H1 (cell line): ENCODE measurements at regions not wholly inside any gene's neighbourhood (a gene's known extent, or its start where the extent isn't known, plus 50 kb on each side); places are given as distances from the start of the nearest gene placed in this dataset.
"Not testable (repeated sequence)": the region's sequence is repeated elsewhere in the genome, so short reads cannot be mapped to it uniquely, and the experiment has no call there.

ENCODE experiments used
- CTCF ChIA-PET: fragments of 300-600 bp; sonication (Branson Sonifier 250); formaldehyde crosslinking; loops from one replicate; lab custom pipeline; 2021; ENCODE audit not compliant: partially characterized antibody; lab: Charles Lee
- POLR2A ChIA-PET: fragments of 300-600 bp; sonication (Branson Sonifier 250); formaldehyde crosslinking; loops from one replicate; lab custom pipeline; 2021; ENCODE audit warnings: inconsistent platforms; ENCODE audit not compliant: partially characterized antibody; lab: Charles Lee
- DNase-seq, 2 experiments: peaks; one replicate each; pipeline versions ENCODE4 v3.0.0 to v3.0.0-alpha.2; 2010 to 2022; ENCODE audit warnings: low spot score in 2 of 2, low read depth in 1 of 2, mixed read lengths in 1 of 2
- FAIRE-seq: peaks from 2 replicates; lab custom pipeline; 2011; peaks lifted over from hg19 to GRCh38; lab: Jason Lieb, UNC
- H2AFZ ChIP-seq: 2 replicates; pipeline ENCODE4 v1.8.1; 2012; ENCODE audit warnings: low read length, inconsistent platforms
- H2AK5ac ChIP-seq: 2 replicates; pipeline ENCODE4 v1.6.1; 2013; ENCODE audit warnings: low read depth, low read length
- H2BK120ac ChIP-seq: replicated peaks from 2 replicates; pipeline ENCODE3; 2013; ENCODE audit warnings: low read depth, low read length, inconsistent platforms
- H2BK12ac ChIP-seq: 2 replicates; pipeline ENCODE4 v1.6.1; 2013; ENCODE audit warnings: low read depth, low read length
- H2BK15ac ChIP-seq: 2 replicates; pipeline ENCODE4 v1.6.1; 2013; ENCODE audit warnings: low read length
- H2BK20ac ChIP-seq: 2 replicates; pipeline ENCODE4 v1.6.1; 2013; ENCODE audit warnings: low read length
- H2BK5ac ChIP-seq: 2 replicates; pipeline ENCODE4 v1.6.1; 2013; ENCODE audit warnings: low read depth, low read length
- H3K14ac ChIP-seq: 2 replicates; pipeline ENCODE4 v1.6.1; 2013; ENCODE audit warnings: inconsistent platforms; ENCODE audit not compliant: insufficient read length
- H3K18ac ChIP-seq: 2 replicates; pipeline ENCODE4 v1.6.1; 2013; ENCODE audit warnings: low read length; ENCODE audit errors: extremely low read depth
- H3K23ac ChIP-seq: 2 replicates; pipeline ENCODE4 v1.6.1; 2013; ENCODE audit warnings: inconsistent platforms; ENCODE audit not compliant: insufficient read length
- H3K23me2 ChIP-seq: 2 replicates; pipeline ENCODE4 v1.6.1; 2013; ENCODE audit warnings: low read depth, low read length
- H3K27ac ChIP-seq: 2 replicates; pipeline ENCODE4 v1.6.1; 2011; ENCODE audit warnings: low read depth, low read length, inconsistent platforms
- H3K27me3 ChIP-seq, 4 experiments: replicated peaks in 1 of 4; 1 replicate in 1 of 4; 2 replicates in 3 of 4; pipeline versions ENCODE4 v1.6.1 to v1.8.1; 2011 to 2013; ENCODE audit warnings: low read length in 3 of 4, mild to moderate bottlenecking in 3 of 4, inconsistent platforms in 2 of 4, mixed read lengths in 2 of 4, moderate library complexity in 1 of 4; ENCODE audit not compliant: control insufficient read depth in 3 of 4, insufficient read depth in 3 of 4; ENCODE audit errors: extremely low read depth in 1 of 4
- H3K36me3 ChIP-seq, 4 experiments: 2 replicates each; pipeline versions ENCODE4 v1.6.1 to v1.8.1; 2011 to 2013; ENCODE audit warnings: mild to moderate bottlenecking in 4 of 4, low read length in 3 of 4, moderate library complexity in 2 of 4, control low read depth in 1 of 4, inconsistent platforms in 1 of 4; ENCODE audit not compliant: insufficient read depth in 4 of 4, control insufficient read depth in 2 of 4
- H3K4ac ChIP-seq: replicated peaks from 2 replicates; pipeline ENCODE3; 2013; ENCODE audit warnings: low read length, low read depth, mixed read lengths, inconsistent platforms; ENCODE audit not compliant: insufficient read length
- H3K4me1 ChIP-seq, 4 experiments: replicated peaks in 1 of 4; 1 replicate in 1 of 4; 2 replicates in 3 of 4; pipeline versions ENCODE4 v1.6.1 to v1.8.1; 2011 to 2013; ENCODE audit warnings: low read length in 3 of 4, inconsistent platforms in 2 of 4, mixed read lengths in 1 of 4; ENCODE audit not compliant: insufficient read depth in 4 of 4, control insufficient read depth in 3 of 4
- H3K4me2 ChIP-seq, 2 experiments: 2 replicates each; pipeline versions ENCODE4 v1.6.1 to v1.8.1; 2011 to 2013; ENCODE audit warnings: low read depth in 2 of 2, low read length in 2 of 2, control low read depth in 1 of 2, inconsistent platforms in 1 of 2, mild to moderate bottlenecking in 1 of 2; ENCODE audit not compliant: insufficient read depth in 1 of 2
- H3K4me3 ChIP-seq, 4 experiments: fragments of 200-600, 300-600 bp in 1 of 4; sonication (generic), shearing (Covaris generic), sonication (Bioruptor Twin) in 1 of 4; 2 replicates each; pipeline versions ENCODE4 v1.5.1 to v1.8.1; 2011 to 2016; ENCODE audit warnings: low read length in 4 of 4, low read depth in 3 of 4, control low read depth in 2 of 4, inconsistent platforms in 2 of 4, mild to moderate bottlenecking in 2 of 4, mixed read lengths in 1 of 4, moderate library complexity in 1 of 4; ENCODE audit not compliant: insufficient read depth in 2 of 4; ENCODE audit errors: extremely low read depth in 1 of 4
- H3K56ac ChIP-seq: replicated peaks from 2 replicates; pipeline ENCODE3; 2013; ENCODE audit warnings: low read depth, mild to moderate bottlenecking, mixed read lengths, low read length, inconsistent platforms; ENCODE audit not compliant: insufficient read length
- H3K79me1 ChIP-seq: 2 replicates; pipeline ENCODE4 v1.6.1; 2013; ENCODE audit warnings: low read depth, low read length, control low read depth
- H3K79me2 ChIP-seq, 2 experiments: 2 replicates each; pipeline versions ENCODE4 v1.6.1 to v1.8.1; 2012 to 2013; ENCODE audit warnings: low read length in 2 of 2, mild to moderate bottlenecking in 2 of 2, inconsistent platforms in 1 of 2; ENCODE audit not compliant: insufficient read depth in 2 of 2, control insufficient read depth in 1 of 2
- H3K9ac ChIP-seq, 4 experiments: replicated peaks in 1 of 4; 1 replicate in 1 of 4; 2 replicates in 3 of 4; pipeline versions ENCODE4 v1.6.1 to v1.8.1; 2011 to 2013; ENCODE audit warnings: low read depth in 3 of 4, low read length in 3 of 4, control low read depth in 2 of 4, mild to moderate bottlenecking in 2 of 4, moderate library complexity in 2 of 4, inconsistent platforms in 1 of 4; ENCODE audit errors: extremely low read depth in 1 of 4
- H3K9me3 ChIP-seq, 2 experiments: 2 replicates each; pipeline versions ENCODE4 v1.6.1 to v1.8.1; 2012 to 2013; ENCODE audit warnings: mild to moderate bottlenecking in 2 of 2, moderate library complexity in 2 of 2, control low read depth in 1 of 2, inconsistent platforms in 1 of 2, low read depth in 1 of 2, low read length in 1 of 2, mixed read lengths in 1 of 2; ENCODE audit not compliant: insufficient read depth in 2 of 2
- H4K20me1 ChIP-seq, 2 experiments: replicated peaks in 1 of 2; 2 replicates each; pipeline versions ENCODE3 to v1.8.1; 2011 to 2013; ENCODE audit warnings: inconsistent platforms in 2 of 2, low read length in 2 of 2, mild to moderate bottlenecking in 1 of 2; ENCODE audit not compliant: insufficient read depth in 2 of 2, control insufficient read depth in 1 of 2
- H4K5ac ChIP-seq: 2 replicates; pipeline ENCODE4 v1.6.1; 2013; ENCODE audit warnings: low read length, low read depth, mixed read lengths, inconsistent platforms; ENCODE audit not compliant: insufficient read length
- H4K8ac ChIP-seq: 2 replicates; pipeline ENCODE4 v1.8.0; 2013; ENCODE audit warnings: mild to moderate bottlenecking, moderate library complexity, low read length, inconsistent platforms; ENCODE audit not compliant: insufficient read depth; ENCODE audit errors: extremely low read depth
- H4K91ac ChIP-seq: replicated peaks from 2 replicates; pipeline ENCODE3; 2013; ENCODE audit warnings: low read length, mixed read lengths, inconsistent platforms; ENCODE audit not compliant: insufficient read length
- WGBS, 2 experiments: shearing (Covaris generic) in 1 of 2; methylation state at CpG; one replicate each; pipeline versions ENCODE4 v1.1.6 to v1.1.7; 2013 to 2015; ENCODE audit warnings: low lambda C conversion rate in 2 of 2, mixed read lengths in 2 of 2, inconsistent platforms in 1 of 2, low coverage in 1 of 2, missing lambda C conversion rate in 1 of 2; ENCODE audit not compliant: insufficient replicate concordance in 2 of 2, insufficient coverage in 1 of 2, insufficient read length in 1 of 2; ENCODE audit errors: extremely low coverage in 1 of 2, missing lambda C conversion rate in 1 of 2; 5-methylcytosine and 5-hydroxymethylcytosine counted together

DNA sequence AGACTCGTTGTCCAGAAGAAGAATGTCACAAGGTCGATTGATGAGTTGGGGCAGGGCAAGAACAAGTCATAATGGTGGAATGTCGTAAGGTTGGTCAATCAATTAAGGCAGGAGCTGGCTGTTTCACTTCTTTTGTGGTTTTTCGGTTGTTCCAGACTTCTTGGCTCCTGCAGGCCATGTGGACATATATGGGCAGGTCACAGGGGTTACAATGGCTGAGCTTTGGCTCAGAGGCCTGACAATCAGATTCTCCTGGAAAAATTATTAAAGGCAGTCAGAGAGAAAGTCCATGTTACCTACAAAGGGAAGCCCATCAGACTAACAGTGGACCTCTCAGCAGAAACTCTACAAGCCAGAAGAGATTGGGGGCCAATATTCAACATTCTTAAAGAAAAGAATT, 785.3 kb downstream of the METTL4 start:
- H3K79me1 ChIP-seq, H2AFZ ChIP-seq, H4K20me1 ChIP-seq, H4K8ac ChIP-seq, H2BK5ac ChIP-seq, H2BK120ac ChIP-seq, H2BK12ac ChIP-seq, H2BK15ac ChIP-seq, H3K9me3 ChIP-seq, H3K4me3 ChIP-seq, DNase-seq, FAIRE-seq, H3K27me3 ChIP-seq, H3K9ac ChIP-seq, H3K18ac ChIP-seq, H3K36me3 ChIP-seq, H4K91ac ChIP-seq, H2AK5ac ChIP-seq, H3K23ac ChIP-seq, H3K23me2 ChIP-seq, H3K79me2 ChIP-seq, H2BK20ac ChIP-seq, H4K5ac ChIP-seq, H3K4ac ChIP-seq, H3K14ac ChIP-seq, POLR2A ChIA-PET, H3K4me1 ChIP-seq, H3K27ac ChIP-seq, H3K4me2 ChIP-seq, H3K56ac ChIP-seq: not testable (repeated sequence)
- WGBS, 2 experiments, result 88% methylated on average over 4 of the region's 4 CpGs; no CpG with 5 or more reads in 1 of the 2 experiments
- CTCF ChIA-PET, result interaction anchor here (1.0 to 1.7 kb wide), 2 partner anchors 21 to 122 kb away, joined by 3 to 6 read pairs; no protein-coding TSS in a partner anchor
